ENCODE measurements at regions not wholly inside any gene's neighbourhood (a gene's known extent, or its start where the extent isn't known, plus 50 kb on each side); places are given as distances from the start of the nearest gene placed in this dataset.

DNA sequence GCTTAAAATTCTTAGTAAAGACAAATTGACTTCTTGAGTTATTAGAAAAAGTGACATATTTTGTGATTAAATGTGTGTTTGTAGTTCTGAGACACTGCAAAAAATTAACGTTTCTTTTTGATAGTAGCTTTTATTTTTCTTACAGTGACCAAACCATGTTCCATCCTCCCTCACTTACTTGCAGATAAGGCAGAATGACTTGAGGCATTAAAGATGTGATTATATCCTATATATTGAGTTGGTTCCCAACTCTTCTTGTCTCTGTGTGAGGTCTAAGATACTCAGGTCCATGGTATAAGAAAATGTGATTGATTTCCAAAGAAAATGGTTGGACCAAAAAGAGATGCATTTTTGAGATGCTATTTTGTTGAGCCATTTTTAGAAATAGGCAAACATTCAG, 238.3 kb upstream of the NR2F2 start:
- TF ChIP-seq, protein P1, sequence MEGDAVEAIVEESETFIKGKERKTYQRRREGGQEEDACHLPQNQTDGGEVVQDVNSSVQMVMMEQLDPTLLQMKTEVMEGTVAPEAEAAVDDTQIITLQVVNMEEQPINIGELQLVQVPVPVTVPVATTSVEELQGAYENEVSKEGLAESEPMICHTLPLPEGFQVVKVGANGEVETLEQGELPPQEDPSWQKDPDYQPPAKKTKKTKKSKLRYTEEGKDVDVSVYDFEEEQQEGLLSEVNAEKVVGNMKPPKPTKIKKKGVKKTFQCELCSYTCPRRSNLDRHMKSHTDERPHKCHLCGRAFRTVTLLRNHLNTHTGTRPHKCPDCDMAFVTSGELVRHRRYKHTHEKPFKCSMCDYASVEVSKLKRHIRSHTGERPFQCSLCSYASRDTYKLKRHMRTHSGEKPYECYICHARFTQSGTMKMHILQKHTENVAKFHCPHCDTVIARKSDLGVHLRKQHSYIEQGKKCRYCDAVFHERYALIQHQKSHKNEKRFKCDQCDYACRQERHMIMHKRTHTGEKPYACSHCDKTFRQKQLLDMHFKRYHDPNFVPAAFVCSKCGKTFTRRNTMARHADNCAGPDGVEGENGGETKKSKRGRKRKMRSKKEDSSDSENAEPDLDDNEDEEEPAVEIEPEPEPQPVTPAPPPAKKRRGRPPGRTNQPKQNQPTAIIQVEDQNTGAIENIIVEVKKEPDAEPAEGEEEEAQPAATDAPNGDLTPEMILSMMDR (IDR thresholded peaks at IDR 0.05; ENCODE audit: low read length): no peak
- TF ChIP-seq EZH2 (optimal IDR thresholded peaks at IDR 0.05; ENCODE audit: low read depth, low read length): no peak

Data from MM.1S (cell line).